ENCODE measurements at regions not wholly inside any gene's neighbourhood (a gene's known extent, or its start where the extent isn't known, plus 50 kb on each side); places are given as distances from the start of the nearest gene placed in this dataset.

DNA sequence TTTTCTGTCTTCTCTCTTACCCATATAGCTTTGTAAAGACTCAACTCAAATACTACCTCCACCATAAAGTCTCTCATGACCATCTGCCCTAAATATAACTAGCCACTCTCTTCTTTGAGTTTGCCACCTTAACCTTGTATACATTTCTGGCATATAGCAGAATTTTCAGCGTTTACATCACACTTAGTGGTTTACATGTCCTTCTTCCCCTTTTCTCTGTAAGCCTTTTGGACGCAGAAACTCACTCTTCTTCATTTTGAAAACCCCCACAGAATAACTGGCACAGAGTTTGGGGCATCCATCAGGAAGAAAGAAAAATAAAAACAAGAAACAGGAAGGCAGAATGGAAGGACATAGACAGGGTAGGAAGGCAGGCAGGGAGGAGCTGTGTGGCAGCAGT is 131.8 kb upstream of the DUSP10 start:
- no peak for TF ChIP-seq RCOR1 (IDR thresholded peaks at IDR 0.05; ENCODE audit: low read length)
- TF ChIP-seq RFX5 (IDR thresholded peaks at IDR 0.05; ENCODE audit: low read length): no peak
